Omental fat pad (tissue), 3 donors: ENCODE measurements at regions not wholly inside any gene's neighbourhood (a gene's known extent, or its start where the extent isn't known, plus 50 kb on each side); places are given as distances from the start of the nearest gene placed in this dataset.

Experiments used
- ATAC-seq: fragments of 150-250 bp; one replicate; pipeline ENCODE4 v1.9.1; 2016; ENCODE audit warnings: mild to moderate bottlenecking, moderate library complexity; ENCODE audit not compliant: low FRiP score
- DNase-seq: peaks from one replicate; pipeline ENCODE4 v3.0.0-alpha.2; 2019; ENCODE audit warnings: low spot score
- TF ChIP-seq, protein P1 (sequence below), 3 donors: fragments of 450-650 bp; IDR thresholded peaks; one replicate each; pipeline ENCODE4 v1.5.1; 2016 to 2017; ENCODE audit warnings: antibody characterized with exemption in 3 of 3, mild to moderate bottlenecking in 3 of 3, moderate library complexity in 2 of 3

- no peak for ATAC-seq
- no peak for DNase-seq
- TF ChIP-seq, protein P1, sequence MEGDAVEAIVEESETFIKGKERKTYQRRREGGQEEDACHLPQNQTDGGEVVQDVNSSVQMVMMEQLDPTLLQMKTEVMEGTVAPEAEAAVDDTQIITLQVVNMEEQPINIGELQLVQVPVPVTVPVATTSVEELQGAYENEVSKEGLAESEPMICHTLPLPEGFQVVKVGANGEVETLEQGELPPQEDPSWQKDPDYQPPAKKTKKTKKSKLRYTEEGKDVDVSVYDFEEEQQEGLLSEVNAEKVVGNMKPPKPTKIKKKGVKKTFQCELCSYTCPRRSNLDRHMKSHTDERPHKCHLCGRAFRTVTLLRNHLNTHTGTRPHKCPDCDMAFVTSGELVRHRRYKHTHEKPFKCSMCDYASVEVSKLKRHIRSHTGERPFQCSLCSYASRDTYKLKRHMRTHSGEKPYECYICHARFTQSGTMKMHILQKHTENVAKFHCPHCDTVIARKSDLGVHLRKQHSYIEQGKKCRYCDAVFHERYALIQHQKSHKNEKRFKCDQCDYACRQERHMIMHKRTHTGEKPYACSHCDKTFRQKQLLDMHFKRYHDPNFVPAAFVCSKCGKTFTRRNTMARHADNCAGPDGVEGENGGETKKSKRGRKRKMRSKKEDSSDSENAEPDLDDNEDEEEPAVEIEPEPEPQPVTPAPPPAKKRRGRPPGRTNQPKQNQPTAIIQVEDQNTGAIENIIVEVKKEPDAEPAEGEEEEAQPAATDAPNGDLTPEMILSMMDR (IDR thresholded peaks at IDR 0.05): no peak
These were observed 136.5 kb upstream of the CCL2 start for GRCh38 chr17:34118564-34118963.

DNA sequence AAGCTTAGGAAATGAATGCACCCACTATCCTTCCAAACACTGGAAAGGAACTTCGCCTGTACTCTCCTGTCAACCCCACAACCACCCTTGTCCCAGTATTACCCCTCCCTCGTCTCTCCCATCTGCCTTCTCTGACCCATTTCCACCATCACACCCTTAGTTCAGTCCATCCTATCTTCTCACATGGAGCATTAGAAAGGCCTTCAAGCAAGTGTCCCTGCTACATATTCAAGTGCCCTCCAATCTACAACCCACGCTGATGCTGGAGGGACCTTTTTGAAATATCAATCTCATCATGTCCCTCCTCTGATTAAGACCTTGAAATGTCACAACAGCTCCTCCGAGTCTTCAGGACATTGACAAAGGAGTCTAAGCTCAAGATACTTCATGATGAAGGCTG, 133.8 kb upstream of the CCL2 start:
- DNase-seq (no peak), ATAC-seq (no peak)
- TF ChIP-seq, protein P1 (IDR thresholded peaks at IDR 0.05): no peak

GRCh38 chr17:34122515-34122914, 132.6 kb upstream of the CCL2 start:
- DNase-seq: no peak
- TF ChIP-seq, protein P1 (IDR thresholded peaks at IDR 0.05): no peak
- no peak for ATAC-seq

DNA sequence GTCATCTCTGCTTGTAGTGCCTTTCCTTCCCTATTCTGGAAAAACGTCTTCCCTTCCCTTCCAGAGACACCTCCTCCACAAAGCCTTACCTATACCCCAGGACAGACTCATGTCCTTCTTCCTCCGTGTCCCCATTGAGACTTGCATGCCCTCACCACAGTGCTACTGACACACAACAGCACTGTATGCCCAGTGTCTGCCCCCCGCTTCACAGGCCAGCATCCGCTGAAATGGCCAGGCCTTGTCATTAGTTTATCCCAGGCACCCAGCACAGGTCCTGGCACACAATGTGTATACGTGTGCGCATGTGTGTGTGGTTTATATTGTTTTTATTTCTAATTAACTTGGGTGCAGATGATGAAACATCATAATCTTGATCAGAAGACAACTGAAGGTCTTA, 130.1 kb upstream of the CCL2 start:
- TF ChIP-seq, protein P1 (IDR thresholded peaks at IDR 0.05): no peak
- DNase-seq (no peak), ATAC-seq (no peak)

DNA sequence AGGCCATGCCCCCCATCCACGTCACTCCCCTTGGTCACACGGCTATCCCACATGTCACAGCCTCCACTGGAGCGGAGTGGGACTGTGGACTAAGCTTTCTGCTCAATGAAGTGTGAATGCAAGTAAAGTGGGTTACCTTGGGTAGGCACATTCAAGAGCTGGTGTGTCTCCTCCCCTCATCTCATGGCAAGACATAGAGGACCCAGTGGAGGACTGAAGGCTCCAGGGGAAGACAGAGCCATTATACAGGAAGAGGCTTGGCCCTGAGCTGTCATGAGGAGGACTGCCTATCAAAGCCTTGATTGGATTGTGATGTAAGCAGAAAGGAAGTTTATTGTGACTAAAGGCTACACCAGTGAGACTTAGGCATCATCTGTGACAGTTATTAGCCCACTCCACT, 129.2 kb upstream of the CCL2 start:
- ATAC-seq: no peak
- TF ChIP-seq, protein P1 (IDR thresholded peaks at IDR 0.05): no peak
- DNase-seq: no peak

DNA sequence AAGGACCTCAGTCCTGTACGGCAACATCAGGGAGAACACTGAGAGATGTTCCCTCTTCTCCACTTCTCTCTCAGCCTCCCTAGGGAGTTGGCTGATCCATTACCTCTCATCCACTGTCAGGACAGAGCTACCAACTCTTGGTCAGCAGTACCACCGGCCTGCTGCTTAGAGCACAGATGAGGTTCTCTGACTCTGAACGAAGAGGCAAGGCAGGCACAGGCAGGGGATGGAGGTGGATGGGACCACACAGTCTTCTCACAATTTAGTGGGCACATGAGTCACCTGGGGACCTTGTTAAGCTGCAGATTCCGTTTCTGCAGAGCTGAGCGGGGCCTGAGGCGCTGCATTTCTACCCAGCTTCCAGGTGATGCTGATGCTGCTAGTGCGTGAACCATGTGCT, 128.6 kb upstream of the CCL2 start:
- ATAC-seq: no peak
- TF ChIP-seq, protein P1 (IDR thresholded peaks at IDR 0.05): no peak
- no peak for DNase-seq

DNA sequence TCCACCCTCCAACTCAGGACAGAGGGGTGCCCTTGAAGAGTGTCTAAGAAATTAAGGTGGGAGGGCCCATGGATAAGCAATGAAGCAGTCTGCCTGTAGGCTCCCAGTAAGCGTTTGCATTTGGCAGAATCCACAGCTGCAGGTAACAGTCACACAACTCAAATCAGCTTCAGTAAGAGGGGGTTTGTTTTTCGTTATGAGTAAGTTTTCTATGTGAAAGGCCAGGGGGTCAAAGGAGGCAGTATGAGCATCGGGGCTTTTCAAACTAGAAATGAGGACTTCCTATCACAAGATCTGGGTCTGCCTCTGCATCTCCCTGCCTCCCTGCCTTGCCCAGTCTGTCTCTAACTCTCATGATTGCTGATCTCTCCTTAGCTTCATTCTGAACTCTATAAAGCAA, 128.1 kb upstream of the CCL2 start:
- DNase-seq: no peak
- TF ChIP-seq, protein P1 (IDR thresholded peaks at IDR 0.05): no peak
- ATAC-seq: no peak
